ENCODE measurements at regions not wholly inside any gene's neighbourhood (a gene's known extent, or its start where the extent isn't known, plus 50 kb on each side); places are given as distances from the start of the nearest gene placed in this dataset.

DNA sequence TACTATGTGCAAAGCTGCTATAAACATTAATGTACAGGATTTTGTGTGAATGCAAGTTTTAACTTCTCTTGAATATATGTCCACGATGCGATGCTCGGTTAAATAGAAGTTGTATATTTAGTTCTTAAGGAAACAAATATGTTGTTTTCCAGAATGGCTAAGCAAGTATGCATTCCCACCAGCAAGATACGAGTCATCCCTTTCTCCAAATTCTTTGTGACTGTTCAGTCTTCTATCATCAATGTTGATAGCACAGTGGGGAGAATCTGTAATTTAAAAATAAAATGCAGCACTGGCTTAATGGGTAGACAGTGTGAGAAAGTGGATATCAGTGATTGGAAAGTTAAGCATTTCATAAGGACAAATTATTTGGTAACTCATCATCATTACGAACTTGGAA lies 1340.8 kb downstream of the PCDH9 start:
- Histone ChIP-seq H3K36me3 (no peaks in the 10 kb centered on the region), H3K27me3 (no peaks in the 10 kb centered on the region), H3K4me1 (no peaks in the 10 kb centered on the region), H3K4me3 (ENCODE audit: low read depth, low read length) (no peak overlapping the region), H3K9me3 (no peaks in the 10 kb centered on the region)
- DNase-seq = no peak
- TF ChIP-seq CTCF (IDR thresholded peaks at IDR 0.05; ENCODE audit: low read depth, low read length) = no peak

DNA sequence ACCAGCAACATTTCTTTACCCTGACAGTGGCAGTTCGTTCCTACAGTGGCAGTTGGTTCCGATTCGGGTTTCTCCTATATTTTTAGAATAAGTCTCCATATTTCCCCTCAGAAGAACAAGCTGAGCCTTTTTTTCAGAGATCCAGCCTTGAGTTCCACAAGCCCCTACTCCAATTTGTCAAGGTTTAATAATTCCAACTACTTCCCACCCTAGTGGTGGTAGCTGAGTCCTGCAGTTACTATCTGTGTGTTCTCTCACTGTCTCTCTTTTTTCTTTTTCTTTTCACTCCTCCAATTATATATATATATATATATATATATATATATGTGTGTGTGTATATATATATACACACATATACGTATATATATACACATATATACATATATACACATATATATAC lies 1347.3 kb downstream of the PCDH9 start:
- DNase-seq = no peak
- Histone ChIP-seq H3K4me1 (no peaks in the 10 kb centered on the region), H3K9me3 (no peaks in the 10 kb centered on the region), H3K36me3 (no peaks in the 10 kb centered on the region), H3K27me3 (no peaks in the 10 kb centered on the region), H3K4me3 (ENCODE audit: low read depth, low read length) (no peak overlapping the region)
- peak; percentile 41 for TF ChIP-seq CTCF (IDR thresholded peaks at IDR 0.05; ENCODE audit: low read depth, low read length)

DNA sequence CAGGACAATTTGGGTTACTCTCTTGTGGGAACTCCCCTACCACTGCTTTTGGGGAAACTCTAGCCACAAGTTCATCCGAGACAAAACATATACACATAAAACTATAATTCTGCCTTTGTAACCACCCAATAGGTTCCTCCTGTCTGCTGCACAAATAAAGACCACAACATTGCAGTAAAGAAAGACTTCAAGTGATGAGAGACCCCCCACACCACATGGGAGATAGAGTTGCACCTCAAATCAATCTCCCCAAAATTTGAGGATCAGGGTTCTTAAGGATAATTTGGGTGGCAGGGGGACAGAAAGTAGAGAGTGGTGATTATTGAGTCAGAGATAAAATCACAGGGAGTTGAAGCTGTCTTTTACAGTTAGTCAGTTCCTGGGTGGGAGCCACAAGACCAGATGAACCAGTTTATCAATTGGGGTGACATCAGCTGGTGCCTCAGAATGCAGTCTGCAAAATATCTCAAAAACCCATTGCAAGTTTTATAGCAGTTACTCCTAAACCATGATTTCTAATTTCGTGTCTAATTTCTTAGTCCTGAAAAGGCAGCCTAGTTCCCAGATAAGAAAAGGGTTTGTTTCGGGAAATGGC lies 1348.5 kb downstream of the PCDH9 start:
- DNase-seq = no peak
- no peaks in the 10 kb centered on the region for H3K4me1 ChIP-seq
- no peak overlapping the region for H3K4me3 ChIP-seq (ENCODE audit: low read depth, low read length)
- no peak for TF ChIP-seq CTCF (IDR thresholded peaks at IDR 0.05; ENCODE audit: low read depth, low read length)
- H3K27me3 ChIP-seq = no peaks in the 10 kb centered on the region
- no peaks in the 10 kb centered on the region for H3K9me3 ChIP-seq
- no peaks in the 10 kb centered on the region for H3K36me3 ChIP-seq

DNA sequence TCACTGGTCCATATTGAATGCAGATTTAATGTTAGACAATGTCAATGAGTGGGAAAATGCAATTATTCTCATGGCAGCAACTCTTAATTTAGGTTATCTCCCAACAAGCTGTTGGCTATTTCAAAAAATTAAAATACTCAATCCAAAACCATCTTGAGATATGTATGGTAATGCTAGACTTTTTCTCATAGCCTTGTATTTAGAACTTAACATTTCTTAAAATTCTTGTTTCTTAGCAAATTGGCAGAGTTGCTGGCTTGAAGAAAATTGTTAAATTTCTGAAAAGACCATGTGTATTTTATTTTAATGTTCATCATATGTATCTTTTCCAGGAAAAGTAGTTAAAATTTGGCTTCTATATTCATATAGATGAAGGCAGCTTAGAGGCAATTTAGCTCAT lies 1355.1 kb downstream of the PCDH9 start:
- H3K9me3 ChIP-seq = no peaks in the 10 kb centered on the region
- no peaks in the 10 kb centered on the region for H3K27me3 ChIP-seq
- H3K4me3 ChIP-seq (ENCODE audit: low read depth, low read length) = no peak overlapping the region
- TF ChIP-seq CTCF (IDR thresholded peaks at IDR 0.05; ENCODE audit: low read depth, low read length) = no peak
- H3K36me3 ChIP-seq = no peaks in the 10 kb centered on the region
- DNase-seq = no peak
- H3K4me1 ChIP-seq = no peaks in the 10 kb centered on the region

DNA sequence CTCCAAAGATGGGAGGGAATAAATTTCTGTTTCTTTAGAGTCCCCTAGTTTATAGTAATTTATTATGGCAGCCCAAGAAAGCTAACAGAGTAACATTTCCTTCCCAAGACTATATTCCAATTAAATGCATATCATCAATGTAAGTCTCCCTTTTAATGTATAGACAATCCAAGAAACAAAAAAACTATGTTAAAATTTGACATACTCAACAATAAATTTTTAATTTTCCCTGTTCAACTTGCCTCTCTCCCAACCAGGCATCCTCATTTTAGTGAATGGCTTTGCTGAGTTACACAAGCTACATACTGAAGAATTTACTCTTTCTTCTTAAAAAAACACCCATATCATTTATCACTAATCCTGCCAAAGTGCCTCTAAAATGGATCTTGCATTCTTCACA lies 1357.7 kb downstream of the PCDH9 start:
- no peak overlapping the region for H3K4me3 ChIP-seq (ENCODE audit: low read depth, low read length)
- H3K27me3 ChIP-seq = no peaks in the 10 kb centered on the region
- no peaks in the 10 kb centered on the region for H3K4me1 ChIP-seq
- TF ChIP-seq CTCF (IDR thresholded peaks at IDR 0.05; ENCODE audit: low read depth, low read length) = no peak
- no peak for DNase-seq
- H3K36me3 ChIP-seq = no peaks in the 10 kb centered on the region
- no peaks in the 10 kb centered on the region for H3K9me3 ChIP-seq

GRCh38 chr13:65868884-65869283 lies 1361.3 kb downstream of the PCDH9 start:
- no peaks in the 10 kb centered on the region for H3K4me1 ChIP-seq
- no peak overlapping the region for H3K4me3 ChIP-seq (ENCODE audit: low read depth, low read length)
- H3K36me3 ChIP-seq = no peaks in the 10 kb centered on the region
- no peaks in the 10 kb centered on the region for H3K9me3 ChIP-seq
- no peak for TF ChIP-seq CTCF (IDR thresholded peaks at IDR 0.05; ENCODE audit: low read depth, low read length)
- no peaks in the 10 kb centered on the region for H3K27me3 ChIP-seq
- DNase-seq = no peak

All from BE2C (cell line).